HUDEP-2 (cell line): ENCODE measurements at regions not wholly inside any gene's neighbourhood (a gene's known extent, or its start where the extent isn't known, plus 50 kb on each side); places are given as distances from the start of the nearest gene placed in this dataset.
"Not testable (repeated sequence)": the region's sequence is repeated elsewhere in the genome, so short reads cannot be mapped to it uniquely, and the experiment has no call there.

Experiments used
- DNase-seq, 76 experiments: peaks; one replicate each; lab custom pipeline; 2025; ENCODE audit not compliant: unreplicated experiment in 76 of 76; lab: John Stamatoyannopoulos, UW

DNA sequence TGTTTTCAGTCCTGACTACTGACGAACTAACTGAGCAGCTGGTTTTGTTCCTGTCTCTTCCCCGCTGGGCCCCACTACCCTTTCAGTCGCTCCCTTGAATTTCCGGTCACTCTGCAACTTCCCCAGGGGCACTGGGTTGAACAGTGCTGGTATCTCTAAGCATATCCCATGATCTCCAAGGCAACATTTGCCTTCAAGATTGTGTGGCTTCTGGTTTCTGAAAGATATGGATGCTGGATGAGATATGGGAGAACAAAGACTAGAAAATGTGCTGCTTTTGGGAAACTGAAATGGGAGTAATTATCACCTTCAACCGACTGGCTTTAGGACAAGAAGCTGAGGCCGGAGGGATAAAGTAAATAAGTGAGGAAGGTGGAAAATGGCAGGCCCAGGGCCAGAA, 258.2 kb upstream of the PIK3R1 start:
- no peak for DNase-seq

- DNase-seq: no peak
Observed at GRCh38 chr5:67954351-67954750, 261.2 kb upstream of the PIK3R1 start.

DNA sequence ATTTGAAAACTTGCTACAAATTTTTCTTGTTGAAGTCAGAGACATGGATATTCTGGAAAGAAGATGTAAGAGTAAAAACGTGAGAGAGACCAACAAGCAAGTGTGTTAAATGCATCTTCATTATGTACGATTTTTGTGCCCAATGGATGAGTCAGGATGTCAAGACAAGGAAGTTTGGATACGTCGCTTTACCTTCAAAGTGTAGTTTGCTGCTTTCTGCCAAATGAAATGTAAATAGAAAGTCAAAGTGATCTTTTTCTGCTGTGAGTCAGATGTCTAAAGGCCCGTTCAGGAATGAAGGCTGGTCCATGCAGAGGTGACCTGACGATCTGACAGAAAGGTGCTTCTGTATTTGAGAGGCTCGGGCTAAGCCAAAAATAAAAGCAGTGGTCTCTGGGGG, 273.1 kb upstream of the PIK3R1 start:
- DNase-seq: no peak

DNA sequence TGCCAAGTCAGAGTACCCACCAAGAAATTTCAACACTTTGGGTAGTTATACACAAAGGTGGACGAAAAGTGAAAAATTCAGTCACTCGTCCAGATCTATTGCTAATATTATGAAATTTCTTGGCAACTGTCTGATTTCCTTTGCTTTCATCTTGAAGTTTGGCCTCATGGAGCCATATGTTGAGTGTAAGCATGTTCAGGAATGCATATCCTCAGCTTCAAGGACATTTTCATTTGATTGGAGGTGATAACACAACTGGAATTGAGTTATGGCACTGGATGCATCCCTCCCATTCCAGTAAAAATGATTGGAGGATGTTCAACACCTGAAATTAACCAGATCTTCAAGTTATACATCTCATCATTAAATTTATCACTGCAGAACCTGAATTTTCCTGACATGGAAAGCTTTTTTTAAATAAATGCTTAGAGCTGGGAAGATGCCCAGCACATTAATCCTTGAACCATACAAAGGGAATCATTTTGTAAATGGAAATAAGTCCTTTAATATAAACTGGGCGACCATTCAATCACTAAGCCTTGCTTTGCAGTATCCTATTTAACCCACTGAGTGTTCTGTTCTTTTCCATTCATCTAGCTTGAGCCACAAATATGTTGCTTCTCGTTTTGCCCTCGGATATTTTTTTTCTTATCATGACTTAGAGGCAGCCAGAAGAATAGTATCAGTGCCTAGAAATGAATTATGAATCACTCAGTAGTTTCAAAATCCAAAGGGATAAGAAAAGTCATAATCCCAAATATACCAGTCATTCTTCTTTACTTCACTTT, 273.7 kb upstream of the PIK3R1 start:
- no peak for DNase-seq

DNA sequence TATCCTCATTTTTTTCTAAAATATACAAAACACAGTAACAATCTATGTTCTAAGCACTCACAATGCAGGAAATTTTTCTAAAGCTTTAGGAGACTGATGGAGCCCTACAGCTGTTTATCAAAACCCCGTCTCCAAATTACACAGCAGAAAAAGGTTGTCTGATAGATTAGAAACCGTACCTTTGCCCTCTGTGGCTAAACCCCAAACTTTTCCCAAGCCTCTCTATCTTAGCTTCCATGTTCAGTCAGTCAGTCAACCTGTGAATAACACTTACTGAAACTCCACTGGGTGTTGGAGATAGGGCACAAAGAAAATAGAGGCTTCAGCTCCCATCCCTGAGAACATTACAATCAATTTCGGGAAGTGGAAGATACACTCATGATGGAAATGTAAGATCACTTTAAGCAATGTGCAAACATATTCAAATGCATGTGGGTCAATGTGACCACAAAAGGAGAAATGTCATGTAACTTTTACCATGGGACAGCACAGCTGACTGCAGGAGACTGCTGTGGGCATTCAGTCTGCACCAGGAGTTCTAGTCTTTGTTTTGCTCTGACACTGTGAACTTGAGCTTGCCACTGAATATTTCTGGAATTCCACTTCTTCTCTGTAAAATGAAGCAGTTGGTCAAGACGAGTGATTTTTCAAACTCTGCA, 279.5 kb upstream of the PIK3R1 start:
- no peak for DNase-seq

- DNase-seq: no peak
Observed at GRCh38 chr5:67934976-67935375, 280.6 kb upstream of the PIK3R1 start.

DNA sequence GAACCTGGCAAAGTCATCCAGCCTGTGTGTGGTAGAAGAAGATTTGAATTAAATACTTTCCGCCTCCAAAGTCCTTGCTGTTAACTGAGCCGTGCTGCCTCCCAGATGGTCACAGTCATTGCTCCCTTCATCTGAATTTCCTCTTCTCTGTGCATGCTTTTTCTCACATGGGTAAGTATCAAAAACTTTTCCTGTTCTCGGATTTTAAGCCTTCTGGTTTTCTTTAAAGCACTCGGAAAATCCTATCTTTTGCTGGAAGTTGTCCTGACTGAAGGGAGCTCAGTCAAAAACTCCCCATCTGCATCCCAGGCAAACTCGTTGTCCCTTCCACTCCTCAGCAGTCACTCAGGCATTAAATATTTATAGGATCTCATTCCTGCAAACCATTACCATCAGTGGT, 290.0 kb upstream of the PIK3R1 start:
- DNase-seq: no peak

DNA sequence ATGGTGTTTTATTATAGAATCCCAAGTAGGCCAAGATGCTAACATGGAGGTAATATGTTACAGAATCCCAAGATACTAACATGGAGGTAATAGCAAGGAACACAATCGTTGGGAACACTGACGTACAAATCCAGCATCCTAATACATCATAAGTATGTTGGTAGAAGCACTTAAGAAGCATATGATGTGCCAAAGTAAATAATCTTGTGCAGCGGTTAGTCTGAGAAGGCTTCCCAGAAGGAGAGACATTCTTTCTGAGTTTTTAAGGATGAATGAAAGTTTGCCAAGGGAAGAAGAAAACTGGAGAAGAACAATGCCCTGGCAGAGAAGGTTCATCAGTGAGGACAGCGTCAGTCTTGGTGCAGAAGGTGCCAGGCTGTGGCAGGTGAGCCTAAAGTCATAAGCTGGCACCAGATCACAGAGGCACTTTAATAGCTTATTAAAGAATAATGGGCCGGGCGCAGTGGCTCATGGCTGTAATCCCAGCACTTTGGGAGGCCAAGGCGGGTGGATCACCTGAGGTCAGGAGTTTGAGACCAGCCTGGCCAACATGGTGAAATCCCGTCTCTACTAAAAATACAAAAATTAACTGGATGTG, 294.5 kb upstream of the PIK3R1 start:
- DNase-seq: no peak

GRCh38 chr5:67919532-67919931, 296.0 kb upstream of the PIK3R1 start:
- DNase-seq: not testable (repeated sequence)

- no peak for DNase-seq
Observed at GRCh38 chr5:67917561-67917960, 298.0 kb upstream of the PIK3R1 start.

DNA sequence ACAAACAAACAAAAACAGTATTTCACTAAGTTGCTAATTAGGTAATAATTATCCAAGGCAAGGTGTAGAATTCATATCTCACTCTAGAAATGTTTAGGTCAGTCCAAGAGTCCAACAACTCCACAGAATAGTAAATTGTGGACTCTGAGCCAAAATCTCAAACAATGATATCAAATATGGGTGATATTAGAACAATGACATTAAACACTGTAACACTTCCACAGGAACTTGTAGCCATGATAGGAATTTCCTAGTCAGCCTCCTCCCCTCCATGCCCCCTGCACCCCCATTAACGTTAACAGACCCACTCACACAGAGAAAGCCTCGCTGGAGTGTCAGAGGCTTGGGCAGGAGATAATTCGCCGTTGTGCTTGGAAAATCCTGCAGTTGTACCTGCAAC, 305.0 kb upstream of the PIK3R1 start:
- DNase-seq: no peak

GRCh38 chr5:67908126-67908765, 307.3 kb upstream of the PIK3R1 start:
- DNase-seq: no peak

- DNase-seq: no peak
Observed at GRCh38 chr5:67904366-67904765, 311.2 kb upstream of the PIK3R1 start.

DNA sequence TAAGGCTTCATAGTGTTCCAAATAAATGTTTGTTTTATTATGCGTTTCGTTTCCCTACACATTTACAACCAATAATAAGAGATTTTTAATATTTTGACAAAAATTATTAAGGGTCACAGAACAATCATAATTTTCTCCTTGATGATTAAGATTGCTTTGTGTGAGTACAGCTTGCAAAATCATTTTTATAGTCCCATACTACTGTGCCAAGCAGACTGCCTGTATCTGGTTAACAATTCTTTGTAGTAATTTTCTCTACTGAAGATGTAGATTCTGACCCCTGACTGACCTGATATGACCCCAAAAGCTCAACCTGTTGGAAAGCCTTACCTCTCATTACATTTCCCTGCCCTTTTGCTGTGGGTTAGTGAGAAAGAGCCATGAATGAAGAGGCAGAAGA, 311.9 kb upstream of the PIK3R1 start:
- DNase-seq: no peak

GRCh38 chr5:67903121-67903520, 312.4 kb upstream of the PIK3R1 start:
- no peak for DNase-seq

DNA sequence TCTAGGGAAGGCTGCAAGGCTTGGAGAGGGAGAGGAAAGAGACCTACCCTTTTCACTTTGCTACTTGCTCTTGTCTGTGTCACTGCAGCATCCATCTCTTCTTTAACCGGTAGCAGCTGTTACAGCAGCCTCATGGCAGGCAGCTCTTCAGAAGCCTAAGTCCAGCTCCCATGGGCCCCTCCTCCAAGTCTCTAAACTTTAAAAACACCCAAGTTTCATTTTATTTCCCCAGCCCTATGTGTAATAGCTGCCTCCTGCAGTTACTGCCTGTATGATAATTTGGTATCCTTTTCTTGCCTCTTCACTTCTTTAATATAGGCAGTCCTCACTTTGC, 313.1 kb upstream of the PIK3R1 start:
- no peak for DNase-seq

GRCh38 chr5:67901814-67902496, 313.6 kb upstream of the PIK3R1 start:
- DNase-seq: no peak

- DNase-seq: no peak
Observed at GRCh38 chr5:67900514-67900913, 315.0 kb upstream of the PIK3R1 start.

DNA sequence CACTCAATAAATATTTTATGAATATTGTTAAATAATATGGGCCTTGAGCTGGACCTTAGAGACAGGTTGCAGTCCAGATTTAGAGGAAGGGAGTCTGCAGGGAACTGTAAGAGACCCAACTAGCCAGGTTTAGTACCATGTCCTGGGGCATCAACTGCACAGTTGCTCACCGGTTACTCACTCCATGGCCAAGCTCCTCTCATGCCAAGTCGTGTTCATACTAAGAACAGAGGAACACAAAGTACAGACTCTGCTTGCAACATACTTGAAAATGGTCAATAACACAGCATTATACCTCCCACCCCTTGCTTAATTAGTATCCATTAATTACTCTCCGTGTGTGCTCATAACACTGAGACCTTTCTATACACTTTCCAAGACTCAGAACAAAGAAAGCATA, 317.6 kb upstream of the PIK3R1 start:
- no peak for DNase-seq

DNA sequence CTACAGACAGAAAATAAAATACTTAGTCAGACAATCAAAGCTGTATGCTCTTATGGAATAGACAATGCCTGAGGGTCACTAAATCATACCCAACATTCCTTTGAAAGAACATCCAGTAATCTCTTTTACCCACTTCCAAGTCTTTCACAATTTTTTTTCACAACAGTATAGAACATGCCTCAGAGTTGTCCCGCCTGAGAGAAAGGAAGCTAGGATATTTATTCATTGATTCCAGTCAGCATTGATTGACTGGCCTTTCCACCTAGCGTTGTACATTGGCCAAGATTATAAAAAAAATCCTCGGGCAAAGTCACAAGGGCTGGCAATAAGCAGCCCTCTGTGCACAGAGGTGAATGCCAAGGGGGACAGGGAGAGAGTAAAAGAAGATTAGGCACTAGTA, 318.1 kb upstream of the PIK3R1 start:
- DNase-seq: no peak

DNA sequence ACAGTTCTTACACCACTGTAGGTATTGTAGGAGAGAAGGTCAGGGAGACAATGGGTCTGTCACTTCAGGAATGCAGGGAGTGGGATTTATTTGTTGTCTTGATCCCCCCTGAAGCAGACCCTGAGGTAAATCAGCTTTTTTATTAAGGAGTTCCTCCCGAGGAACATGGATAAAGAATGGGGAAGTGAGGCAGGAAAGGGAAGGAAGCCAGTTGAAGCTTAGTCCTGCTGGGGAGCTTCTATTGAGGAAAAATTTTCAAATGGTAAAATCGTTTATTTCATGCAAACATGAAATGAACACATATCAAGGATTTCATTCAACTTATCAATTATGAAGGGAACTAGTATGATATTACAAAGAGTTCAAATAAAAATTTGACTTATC, 318.6 kb upstream of the PIK3R1 start:
- no peak for DNase-seq
